NCI-H2227 (cell line): ENCODE measurements at regions not wholly inside any gene's neighbourhood (a gene's known extent, or its start where the extent isn't known, plus 50 kb on each side); places are given as distances from the start of the nearest gene placed in this dataset.

ENCODE experiments used
- DNase-seq: peaks from one replicate; lab custom pipeline; 2025; ENCODE audit not compliant: unreplicated experiment; lab: John Stamatoyannopoulos, UW

GRCh38 chr1:108082738-108083562 is 117.2 kb downstream of the SLC25A24 start:
- DNase-seq: no peak

GRCh38 chr1:108082001-108082400 is 117.0 kb upstream of the VAV3 start:
- DNase-seq: no peak

- DNase-seq: no peak
These were observed 115.5 kb upstream of the VAV3 start for GRCh38 chr1:108080448-108080847.

- DNase-seq: no peak
These were observed 114.6 kb upstream of the VAV3 start for GRCh38 chr1:108079440-108080025.

GRCh38 chr1:108077991-108078390 is 113.0 kb upstream of the VAV3 start:
- no peak for DNase-seq

GRCh38 chr1:108075055-108075454 is 110.1 kb upstream of the VAV3 start:
- no peak for DNase-seq

- no peak for DNase-seq
These were observed 107.8 kb upstream of the VAV3 start for GRCh38 chr1:108072776-108073175.

GRCh38 chr1:108072212-108072611 is 107.2 kb upstream of the VAV3 start:
- DNase-seq: no peak

- DNase-seq: no peak
These were observed 106.6 kb upstream of the VAV3 start for GRCh38 chr1:108071601-108072000.

GRCh38 chr1:108070662-108071061 is 105.7 kb upstream of the VAV3 start:
- no peak for DNase-seq

- DNase-seq: no peak
These were observed 103.0 kb upstream of the VAV3 start for GRCh38 chr1:108067884-108068540.

GRCh38 chr1:108066808-108067207 is 101.8 kb upstream of the VAV3 start:
- DNase-seq: no peak

- DNase-seq: no peak
These were observed 99.3 kb upstream of the VAV3 start for GRCh38 chr1:108064255-108064654.

- DNase-seq: no peak
These were observed 98.7 kb upstream of the VAV3 start for GRCh38 chr1:108063703-108064102.

- no peak for DNase-seq
These were observed 95.0 kb upstream of the VAV3 start for GRCh38 chr1:108059945-108060344.

GRCh38 chr1:108057541-108057940 is 92.6 kb upstream of the VAV3 start:
- no peak for DNase-seq

- no peak for DNase-seq
These were observed 91.5 kb upstream of the VAV3 start for GRCh38 chr1:108056436-108056990.

- DNase-seq: no peak
These were observed 90.4 kb upstream of the VAV3 start for GRCh38 chr1:108055387-108055786.

GRCh38 chr1:108054396-108054795 is 89.4 kb upstream of the VAV3 start:
- no peak for DNase-seq

- no peak for DNase-seq
These were observed 88.5 kb upstream of the VAV3 start for GRCh38 chr1:108053270-108054013.
